ENCODE measurements at regions not wholly inside any gene's neighbourhood (a gene's known extent, or its start where the extent isn't known, plus 50 kb on each side); places are given as distances from the start of the nearest gene placed in this dataset.

DNA sequence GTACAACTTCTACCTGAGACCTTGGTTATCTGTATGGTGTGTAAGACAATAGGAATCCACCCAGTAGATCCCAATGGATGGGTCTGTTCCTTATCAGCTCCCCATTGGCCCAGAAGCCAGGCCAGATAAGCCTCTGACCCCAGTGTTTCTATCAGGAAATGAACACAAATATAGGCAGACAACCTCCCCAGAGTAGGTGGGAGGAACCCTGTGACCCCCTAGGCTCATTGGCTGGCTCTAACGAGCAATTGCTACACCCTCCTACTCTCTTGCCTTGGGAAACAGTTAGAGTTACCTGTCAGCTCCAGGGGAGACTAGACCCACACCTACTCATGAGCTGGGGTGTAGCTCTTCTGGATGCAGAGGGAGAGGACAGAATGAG is 299.9 kb downstream of the UACA start:
- intact Hi-C loops (cut with DNase I): no loop called here
- no peaks in the 10 kb centered on the region for H3K36me3 ChIP-seq
- H3K27ac ChIP-seq: no peak overlapping the region
- H3K27me3 ChIP-seq: no peaks in the 10 kb centered on the region
- H3K9me3 ChIP-seq: no peaks in the 10 kb centered on the region
- TF ChIP-seq POLR2AphosphoS5 (IDR thresholded peaks at IDR 0.05; ENCODE audit: insufficient read depth in 1 of 2, low read depth in 1 of 2) (no peak), POLR2A (IDR thresholded peaks at IDR 0.05) (no peak)
- TF ChIP-seq, protein P1, sequence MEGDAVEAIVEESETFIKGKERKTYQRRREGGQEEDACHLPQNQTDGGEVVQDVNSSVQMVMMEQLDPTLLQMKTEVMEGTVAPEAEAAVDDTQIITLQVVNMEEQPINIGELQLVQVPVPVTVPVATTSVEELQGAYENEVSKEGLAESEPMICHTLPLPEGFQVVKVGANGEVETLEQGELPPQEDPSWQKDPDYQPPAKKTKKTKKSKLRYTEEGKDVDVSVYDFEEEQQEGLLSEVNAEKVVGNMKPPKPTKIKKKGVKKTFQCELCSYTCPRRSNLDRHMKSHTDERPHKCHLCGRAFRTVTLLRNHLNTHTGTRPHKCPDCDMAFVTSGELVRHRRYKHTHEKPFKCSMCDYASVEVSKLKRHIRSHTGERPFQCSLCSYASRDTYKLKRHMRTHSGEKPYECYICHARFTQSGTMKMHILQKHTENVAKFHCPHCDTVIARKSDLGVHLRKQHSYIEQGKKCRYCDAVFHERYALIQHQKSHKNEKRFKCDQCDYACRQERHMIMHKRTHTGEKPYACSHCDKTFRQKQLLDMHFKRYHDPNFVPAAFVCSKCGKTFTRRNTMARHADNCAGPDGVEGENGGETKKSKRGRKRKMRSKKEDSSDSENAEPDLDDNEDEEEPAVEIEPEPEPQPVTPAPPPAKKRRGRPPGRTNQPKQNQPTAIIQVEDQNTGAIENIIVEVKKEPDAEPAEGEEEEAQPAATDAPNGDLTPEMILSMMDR (IDR thresholded peaks at IDR 0.05): no peak
- no peaks in the 10 kb centered on the region for H3K4me1 ChIP-seq
- no peak for DNase-seq (ENCODE audit: extremely low spot score in 2 of 2)
- H3K4me3 ChIP-seq: no peak overlapping the region

- no peak overlapping the region for H3K4me3 ChIP-seq
- H3K9me3 ChIP-seq: no peaks in the 10 kb centered on the region
- TF ChIP-seq POLR2AphosphoS5 (IDR thresholded peaks at IDR 0.05; ENCODE audit: insufficient read depth in 1 of 2, low read depth in 1 of 2): no peak
- TF ChIP-seq POLR2A (IDR thresholded peaks at IDR 0.05): no peak
- TF ChIP-seq, protein P1 (IDR thresholded peaks at IDR 0.05): no peak
- no peak overlapping the region for H3K27ac ChIP-seq
- intact Hi-C loops (cut with DNase I): no loop called here
- no peaks in the 10 kb centered on the region for H3K36me3 ChIP-seq
- no peak for DNase-seq (ENCODE audit: extremely low spot score in 2 of 2)
- H3K4me1 ChIP-seq: no peaks in the 10 kb centered on the region
- H3K27me3 ChIP-seq: no peaks in the 10 kb centered on the region
Measured at GRCh38 chr15:70461992-70462391, 301.4 kb downstream of the UACA start.

DNA sequence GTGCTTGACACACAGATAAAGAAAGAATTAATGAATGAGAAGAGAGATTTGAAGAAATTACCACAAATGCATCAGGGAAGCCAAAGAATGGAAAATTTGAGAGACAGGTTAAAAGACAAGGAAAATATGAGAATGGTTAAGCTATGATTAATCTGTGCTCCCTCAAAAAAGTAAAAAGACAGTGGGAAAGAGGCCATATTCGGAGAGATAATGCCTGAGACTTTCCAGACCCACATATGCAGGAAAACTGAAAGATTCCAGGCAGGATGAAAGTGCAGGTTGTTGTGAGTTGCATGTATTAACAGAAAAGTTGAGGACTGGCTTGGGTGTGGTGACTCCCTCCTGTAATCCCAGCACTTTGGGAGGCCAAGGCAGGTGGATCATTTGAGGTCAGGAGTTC is 302.3 kb downstream of the UACA start:
- H3K4me3 ChIP-seq: no peak overlapping the region
- intact Hi-C loops (cut with DNase I): no loop called here
- no peaks in the 10 kb centered on the region for H3K9me3 ChIP-seq
- TF ChIP-seq POLR2AphosphoS5 (IDR thresholded peaks at IDR 0.05; ENCODE audit: insufficient read depth in 1 of 2, low read depth in 1 of 2): no peak
- no peak for TF ChIP-seq POLR2A (IDR thresholded peaks at IDR 0.05)
- TF ChIP-seq, protein P1 (IDR thresholded peaks at IDR 0.05): no peak
- H3K4me1 ChIP-seq: no peaks in the 10 kb centered on the region
- no peak for DNase-seq (ENCODE audit: extremely low spot score in 2 of 2)
- H3K27ac ChIP-seq: no peak overlapping the region
- H3K27me3 ChIP-seq: no peaks in the 10 kb centered on the region
- H3K36me3 ChIP-seq: no peaks in the 10 kb centered on the region

DNA sequence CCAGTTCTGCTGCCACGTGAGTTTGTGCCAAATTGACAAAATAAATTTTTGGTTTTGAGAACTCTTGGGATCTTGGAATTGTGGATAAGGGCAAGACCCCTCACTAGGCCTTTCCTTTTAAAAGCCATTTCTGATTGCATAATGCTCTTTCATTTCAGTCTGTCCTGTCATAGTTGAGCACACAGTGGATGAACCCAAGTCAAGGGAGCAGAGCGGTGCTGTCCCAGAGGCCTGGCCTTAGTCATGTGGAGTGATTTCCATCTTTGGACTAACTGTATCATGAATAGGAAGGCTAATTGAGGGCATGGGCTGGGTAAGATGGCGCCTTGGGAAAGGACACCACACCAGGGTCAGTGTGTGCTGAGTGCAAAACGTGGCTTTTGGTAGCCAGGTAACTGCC is 304.0 kb downstream of the UACA start:
- Histone ChIP-seq H3K4me3 (no peak overlapping the region), H3K9me3 (no peaks in the 10 kb centered on the region), H3K27me3 (no peaks in the 10 kb centered on the region), H3K27ac (no peak overlapping the region), H3K4me1 (no peaks in the 10 kb centered on the region), H3K36me3 (no peaks in the 10 kb centered on the region)
- TF ChIP-seq, protein P1 (IDR thresholded peaks at IDR 0.05): no peak
- DNase-seq (ENCODE audit: extremely low spot score in 2 of 2): no peak
- intact Hi-C loops (cut with DNase I): no loop called here

DNA sequence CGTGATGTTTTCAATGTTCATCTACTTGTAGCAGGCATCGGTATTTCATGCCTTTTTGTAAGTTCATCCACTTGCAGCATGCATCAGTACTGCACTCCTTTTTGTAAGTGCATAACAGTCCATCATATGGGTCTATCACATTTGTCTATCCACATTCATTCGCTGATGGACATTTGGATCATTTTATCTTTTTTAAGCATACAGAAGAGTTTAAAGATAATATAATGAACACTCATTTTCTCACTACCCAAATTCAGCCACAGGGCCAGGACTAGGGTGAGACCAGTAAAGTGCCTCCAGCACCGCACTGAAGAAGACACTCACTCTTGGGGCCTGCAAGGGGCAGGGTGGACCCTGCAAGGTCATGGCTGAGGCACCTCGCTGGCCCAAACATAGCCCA is 309.6 kb downstream of the UACA start:
- DNase-seq (ENCODE audit: extremely low spot score in 2 of 2): no peak
- Histone ChIP-seq H3K36me3 (no peaks in the 10 kb centered on the region), H3K27me3 (no peaks in the 10 kb centered on the region), H3K4me3 (no peak overlapping the region), H3K4me1 (no peaks in the 10 kb centered on the region), H3K27ac (no peak overlapping the region), H3K9me3 (no peaks in the 10 kb centered on the region)
- TF ChIP-seq, protein P1 (IDR thresholded peaks at IDR 0.05): no peak
- intact Hi-C loops (cut with DNase I): no loop called here
